Sigmoid colon (tissue), 6 donors: ENCODE measurements at regions not wholly inside any gene's neighbourhood (a gene's known extent, or its start where the extent isn't known, plus 50 kb on each side); places are given as distances from the start of the nearest gene placed in this dataset.
A peak's percentile ranks its signal among the peaks of the same experiment; 100 is the strongest.

Experiments
- DNase-seq: peaks from one replicate; pipeline ENCODE4 v3.0.0-alpha.2; 2019
- H3K27ac ChIP-seq, 4 donors: fragments of 200-600 bp; sonication (generic); one replicate each; pipeline ENCODE4 v1.5.1; 2016 to 2019; ENCODE audit warnings: mild to moderate bottlenecking in 1 of 4
- H3K27me3 ChIP-seq, 3 donors: fragments of 200-600 bp; sonication (generic); one replicate each; pipeline ENCODE4 v1.5.1; 2019; ENCODE audit warnings: mild to moderate bottlenecking in 1 of 3
- H3K36me3 ChIP-seq, 4 donors: fragments of 200-600 bp; sonication (generic); one replicate each; pipeline ENCODE4 v1.5.1; 2016 to 2019
- H3K4me1 ChIP-seq, 4 donors: fragments of 200-600 bp; sonication (generic); one replicate each; pipeline ENCODE4 v1.5.1; 2017 to 2019
- H3K4me3 ChIP-seq, 4 donors: fragments of 200-600 bp; sonication (generic); one replicate each; pipeline ENCODE4 v1.5.1; 2017 to 2019; ENCODE audit warnings: mild to moderate bottlenecking in 2 of 4, moderate library complexity in 1 of 4
- H3K9me3 ChIP-seq, 4 donors: fragments of 200-600 bp in 3 of 4; sonication (generic) in 3 of 4; one replicate each; pipeline versions ENCODE4 v1.5.1 to v1.6.1; 2013 to 2019
- EP300 ChIP-seq, 4 donors: sonication (generic); formaldehyde crosslinking; IDR thresholded peaks; one replicate each; pipeline ENCODE4 v1.6.1; 2017; ENCODE audit warnings: antibody characterized with exemption in 4 of 4
- POLR2A ChIP-seq, 2 donors: fragments of 450-650 bp; IDR thresholded peaks; one replicate each; pipeline ENCODE4 v1.6.1; 2016; ENCODE audit warnings: antibody characterized with exemption in 2 of 2, mild to moderate bottlenecking in 2 of 2, moderate library complexity in 2 of 2
- POLR2AphosphoS5 ChIP-seq, 4 donors: sonication (generic); formaldehyde crosslinking; IDR thresholded peaks; one replicate each; pipeline ENCODE4 v1.6.1; 2017; ENCODE audit warnings: antibody characterized with exemption in 4 of 4
- whole genome bisulfite sequencing, 2 donors: extraction: QIAGEN DNeasy Blood & Tissue Kit; methylation state at CpG; one replicate each; pipeline ENCODE4 v1.1.7; 2013; 5-methylcytosine and 5-hydroxymethylcytosine counted together
- intact Hi-C: fragments of 100-400 bp; cut with DNase I; formaldehyde crosslinking; loops from one replicate; pipeline ENCODE4 v1.15.1; 2023
- TF ChIP-seq, protein P1 (sequence below), 4 experiments: fragments of 450-650 bp in 3 of 4; fragments of 200-600 bp in 1 of 4; IDR thresholded peaks; one replicate each; pipeline ENCODE4 v1.5.1; 2016 to 2019; ENCODE audit warnings: antibody characterized with exemption in 4 of 4, mild to moderate bottlenecking in 3 of 4, moderate library complexity in 2 of 4
- donor health status: healthy with polysubstance abuse.
- donor health status: healthy.

- H3K27me3 ChIP-seq, result no peaks in the 10 kb centered on the region
- H3K36me3 ChIP-seq, result no peaks in the 10 kb centered on the region
- intact Hi-C loops, result no loop called here
- H3K27ac ChIP-seq, result no peak overlapping the region
- H3K9me3 ChIP-seq, result no peaks in the 10 kb centered on the region
- no peak for DNase-seq
- TF ChIP-seq POLR2AphosphoS5 (IDR thresholded peaks at IDR 0.05) (no peak), EP300 (IDR thresholded peaks at IDR 0.05) (no peak), POLR2A (IDR thresholded peaks at IDR 0.05) (no peak)
- TF ChIP-seq, protein P1, sequence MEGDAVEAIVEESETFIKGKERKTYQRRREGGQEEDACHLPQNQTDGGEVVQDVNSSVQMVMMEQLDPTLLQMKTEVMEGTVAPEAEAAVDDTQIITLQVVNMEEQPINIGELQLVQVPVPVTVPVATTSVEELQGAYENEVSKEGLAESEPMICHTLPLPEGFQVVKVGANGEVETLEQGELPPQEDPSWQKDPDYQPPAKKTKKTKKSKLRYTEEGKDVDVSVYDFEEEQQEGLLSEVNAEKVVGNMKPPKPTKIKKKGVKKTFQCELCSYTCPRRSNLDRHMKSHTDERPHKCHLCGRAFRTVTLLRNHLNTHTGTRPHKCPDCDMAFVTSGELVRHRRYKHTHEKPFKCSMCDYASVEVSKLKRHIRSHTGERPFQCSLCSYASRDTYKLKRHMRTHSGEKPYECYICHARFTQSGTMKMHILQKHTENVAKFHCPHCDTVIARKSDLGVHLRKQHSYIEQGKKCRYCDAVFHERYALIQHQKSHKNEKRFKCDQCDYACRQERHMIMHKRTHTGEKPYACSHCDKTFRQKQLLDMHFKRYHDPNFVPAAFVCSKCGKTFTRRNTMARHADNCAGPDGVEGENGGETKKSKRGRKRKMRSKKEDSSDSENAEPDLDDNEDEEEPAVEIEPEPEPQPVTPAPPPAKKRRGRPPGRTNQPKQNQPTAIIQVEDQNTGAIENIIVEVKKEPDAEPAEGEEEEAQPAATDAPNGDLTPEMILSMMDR (IDR thresholded peaks at IDR 0.05), result no peak
- H3K4me3 ChIP-seq, result no peak overlapping the region
- no peaks in the 10 kb centered on the region for H3K4me1 ChIP-seq
- 94 to 98% methylated on average over 1 of the region's 1 CpG for WGBS, 2 donors
Observed at GRCh38 chr12:88648625-88649024, 68.4 kb upstream of the KITLG start.

DNA sequence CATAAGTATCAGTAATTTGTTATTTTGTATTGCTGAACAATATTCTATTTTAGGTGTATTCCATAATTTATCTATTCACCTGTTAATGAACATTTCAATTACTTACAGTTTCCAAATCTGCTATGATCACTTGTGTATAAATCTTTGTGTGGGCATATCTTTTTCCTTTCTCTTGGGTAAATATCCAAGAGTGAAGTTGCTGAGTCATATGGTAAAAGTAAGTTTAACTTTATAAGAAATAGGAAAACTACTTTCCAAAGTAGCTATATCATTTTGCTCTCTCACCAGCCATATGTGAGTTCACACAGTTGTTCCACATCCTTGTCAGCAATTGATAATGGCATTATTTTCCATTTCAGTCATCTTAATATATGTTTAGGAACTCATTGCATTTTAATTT, 66.6 kb upstream of the KITLG start:
- intact Hi-C loops, result no loop called here
- Histone ChIP-seq H3K27me3 (no peaks in the 10 kb centered on the region), H3K27ac (no peak overlapping the region), H3K9me3 (no peaks in the 10 kb centered on the region), H3K4me1 (no peaks in the 10 kb centered on the region), H3K4me3 (no peak overlapping the region), H3K36me3 (no peaks in the 10 kb centered on the region)
- TF ChIP-seq POLR2AphosphoS5 (IDR thresholded peaks at IDR 0.05) (no peak), POLR2A (IDR thresholded peaks at IDR 0.05) (no peak), EP300 (IDR thresholded peaks at IDR 0.05) (no peak)
- TF ChIP-seq, protein P1 (IDR thresholded peaks at IDR 0.05), result no peak
- DNase-seq, result no peak

DNA sequence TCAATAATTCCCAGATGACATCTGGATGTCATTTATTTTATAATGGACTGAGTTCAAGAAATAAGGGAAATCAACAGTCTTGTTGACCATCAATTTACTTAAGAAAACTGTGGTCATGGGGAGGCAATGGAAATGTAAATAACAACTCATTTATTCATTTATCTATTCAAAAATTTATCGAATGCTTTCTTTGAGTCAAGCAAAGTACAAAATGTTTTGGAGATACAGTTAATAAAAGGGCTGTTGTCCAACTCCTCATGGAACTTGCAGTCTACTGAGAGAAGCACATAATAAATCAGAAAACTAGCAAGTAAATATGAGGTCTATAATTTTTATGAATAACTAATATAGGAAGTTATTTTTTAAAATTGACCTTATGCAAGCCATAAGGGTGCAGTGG, 65.5 kb upstream of the KITLG start:
- DNase-seq, result no peak
- Histone ChIP-seq H3K27me3 (no peaks in the 10 kb centered on the region), H3K36me3 (no peaks in the 10 kb centered on the region), H3K9me3 (no peaks in the 10 kb centered on the region), H3K27ac (no peak overlapping the region), H3K4me1 (no peaks in the 10 kb centered on the region), H3K4me3 (no peak overlapping the region)
- 83 to 86% methylated on average over 1 of the region's 1 CpG for WGBS, 2 donors
- TF ChIP-seq POLR2AphosphoS5 (IDR thresholded peaks at IDR 0.05) (no peak), POLR2A (IDR thresholded peaks at IDR 0.05) (no peak), EP300 (IDR thresholded peaks at IDR 0.05) (no peak)
- TF ChIP-seq, protein P1 (IDR thresholded peaks at IDR 0.05), result no peak
- intact Hi-C loops, result no loop called here

- DNase-seq, result no peak
- TF ChIP-seq, protein P1 (IDR thresholded peaks at IDR 0.05), result no peak
- TF ChIP-seq EP300 (IDR thresholded peaks at IDR 0.05) (no peak), POLR2A (IDR thresholded peaks at IDR 0.05) (no peak), POLR2AphosphoS5 (IDR thresholded peaks at IDR 0.05) (no peak)
- 88 to 91% methylated on average over 7 of the region's 7 CpGs for WGBS, 2 donors
- H3K4me1 ChIP-seq, result no peaks in the 10 kb centered on the region
- no peaks in the 10 kb centered on the region for H3K27me3 ChIP-seq
- H3K27ac ChIP-seq, result no peak overlapping the region
- intact Hi-C loops, result no loop called here
- no peaks in the 10 kb centered on the region for H3K9me3 ChIP-seq
- no peak overlapping the region for H3K4me3 ChIP-seq
- no peaks in the 10 kb centered on the region for H3K36me3 ChIP-seq
Observed at GRCh38 chr12:88644946-88645702, 64.9 kb upstream of the KITLG start.

- 69 to 84% methylated on average over 2 of the region's 2 CpGs for WGBS, 2 donors
- H3K27ac ChIP-seq, result no peak overlapping the region
Observed at GRCh38 chr12:88643685-88644084, 63.4 kb upstream of the KITLG start.

More at GRCh38 chr12:88643685-88644084, 63.4 kb upstream of the KITLG start:
- no peak for DNase-seq
- Histone ChIP-seq H3K36me3 (no peaks in the 10 kb centered on the region), H3K27me3 (no peaks in the 10 kb centered on the region), H3K4me1 (peaks cover 0 to 14% (median 12%) of the 10 kb centered on the region in 4 donors), H3K4me3 (no peak overlapping the region), H3K9me3 (no peaks in the 10 kb centered on the region)
- TF ChIP-seq POLR2AphosphoS5 (IDR thresholded peaks at IDR 0.05) (peak in 2 of 4 donors; percentile 21 to 34), EP300 (IDR thresholded peaks at IDR 0.05) (no peak), POLR2A (IDR thresholded peaks at IDR 0.05) (no peak)
- TF ChIP-seq, protein P1 (IDR thresholded peaks at IDR 0.05), result no peak
- intact Hi-C loops, result no loop called here
